ENCODE measurements at regions not wholly inside any gene's neighbourhood (a gene's known extent, or its start where the extent isn't known, plus 50 kb on each side); places are given as distances from the start of the nearest gene placed in this dataset.

DNA sequence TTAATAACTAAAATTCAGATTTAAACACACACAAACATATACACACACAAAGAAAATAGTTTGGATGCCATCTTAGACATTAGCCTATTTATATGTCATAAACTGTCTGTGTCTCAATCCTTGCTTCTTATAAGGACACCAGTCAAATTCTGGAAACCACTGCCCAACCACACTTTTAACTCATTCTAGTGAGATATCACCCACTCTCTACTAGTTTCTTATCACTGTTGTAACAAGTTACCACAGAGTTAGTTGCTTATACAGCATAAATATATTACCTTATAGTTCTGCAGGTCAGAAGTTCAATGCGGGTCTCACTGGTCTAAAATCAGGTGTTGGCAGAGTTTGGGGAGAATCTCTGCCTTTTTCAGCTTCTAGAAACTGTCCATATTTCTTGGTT is 239.1 kb downstream of the MTX2 start:
- DNase-seq: no peak

GRCh38 chr2:176508984-176509740 is 239.9 kb downstream of the MTX2 start:
- no peak for DNase-seq

- DNase-seq: no peak
These were observed 245.0 kb downstream of the MTX2 start for GRCh38 chr2:176514276-176514675.

DNA sequence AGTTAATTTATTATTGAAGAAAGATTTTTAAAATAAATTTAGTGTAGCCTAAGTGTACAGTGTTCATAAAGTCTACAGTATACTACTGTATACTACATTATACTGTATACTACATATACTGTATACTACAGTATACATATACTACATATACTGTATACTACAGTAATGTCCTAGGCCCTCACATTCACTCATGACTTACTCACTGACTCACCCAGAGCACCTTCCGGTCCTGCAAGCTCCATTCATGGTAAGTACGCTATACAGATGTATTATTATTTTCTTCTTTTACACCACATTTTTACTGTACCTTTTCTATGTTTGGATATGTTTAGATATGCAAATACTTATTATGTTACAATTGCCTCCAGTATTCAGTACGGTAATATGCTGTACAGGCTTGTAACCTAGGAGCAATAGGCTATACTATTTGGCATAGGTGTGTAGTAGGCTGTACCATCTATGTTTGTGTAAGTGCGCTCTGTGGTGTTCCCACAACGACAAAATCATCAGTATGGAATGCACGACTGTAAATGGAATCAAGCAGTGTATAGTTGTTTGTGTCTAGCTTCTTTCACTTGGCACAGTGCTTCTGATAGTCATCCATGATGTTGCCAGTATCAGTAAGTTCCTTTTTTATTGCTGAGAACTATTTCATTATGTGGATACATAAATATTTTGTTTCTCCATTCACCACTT is 245.7 kb downstream of the MTX2 start:
- no peak for DNase-seq

GRCh38 chr2:176516051-176516602 is 246.9 kb downstream of the MTX2 start:
- DNase-seq: no peak

DNA sequence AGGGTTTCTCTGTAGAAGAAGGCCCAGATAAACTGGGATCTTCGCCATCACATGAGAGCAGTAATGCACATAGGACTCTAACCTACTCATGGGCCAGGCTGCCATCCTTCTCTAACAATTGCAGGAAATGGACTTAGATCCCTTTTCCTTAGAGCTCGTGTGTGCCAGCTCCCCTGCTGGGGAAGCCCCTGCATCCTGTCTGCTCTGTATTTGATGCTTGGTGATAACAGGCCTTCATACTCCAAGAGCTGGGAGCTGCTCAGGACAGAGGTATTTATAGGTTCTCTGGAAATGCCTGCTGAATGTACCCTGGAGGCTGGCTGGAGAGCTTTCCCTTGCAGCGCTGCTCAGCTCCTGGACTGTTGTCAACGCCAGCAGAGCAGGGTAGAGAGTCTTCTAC is 249.6 kb downstream of the MTX2 start:
- DNase-seq: no peak

- DNase-seq: no peak
These were observed 252.8 kb downstream of the MTX2 start for GRCh38 chr2:176521878-176522670.

GRCh38 chr2:176525086-176525485 is 255.8 kb downstream of the MTX2 start:
- no peak for DNase-seq

- no peak for DNase-seq
These were observed 258.0 kb downstream of the MTX2 start for GRCh38 chr2:176526995-176527901.

- no peak for DNase-seq
These were observed 262.4 kb downstream of the MTX2 start for GRCh38 chr2:176531608-176532007.

- DNase-seq: no peak
These were observed 264.4 kb downstream of the MTX2 start for GRCh38 chr2:176533505-176534193.

DNA sequence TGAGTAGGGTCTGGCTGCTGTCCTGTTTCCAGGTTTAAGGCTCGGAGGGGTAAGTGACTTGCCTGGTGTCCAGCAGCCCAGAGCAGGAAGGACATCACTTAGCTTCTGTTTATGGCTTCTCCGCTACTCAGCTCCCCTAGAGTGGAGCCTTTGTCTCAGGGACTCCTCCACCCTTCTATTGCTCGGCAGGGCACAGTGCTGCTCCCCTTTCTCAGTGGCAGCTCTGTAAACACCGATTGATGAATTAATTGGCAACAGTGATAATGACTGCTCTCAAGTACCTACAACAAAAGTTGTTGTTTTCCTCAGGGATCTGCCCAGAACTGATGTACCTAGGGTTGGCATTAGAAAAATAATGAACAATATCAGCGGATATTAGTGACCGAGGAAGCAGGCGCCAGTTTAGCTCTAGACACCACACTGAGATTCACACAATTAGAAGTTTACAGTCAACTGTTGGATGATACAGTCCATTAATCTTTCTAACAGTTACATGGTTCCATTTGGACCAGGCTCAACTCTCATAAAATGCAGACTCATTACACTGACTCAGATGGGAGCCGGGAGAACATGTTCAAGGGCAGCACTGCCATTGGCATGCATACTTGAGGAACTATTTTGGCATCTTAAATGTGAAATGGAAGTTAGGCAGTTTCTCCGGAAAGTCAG is 265.7 kb downstream of the MTX2 start:
- no peak for DNase-seq

DNA sequence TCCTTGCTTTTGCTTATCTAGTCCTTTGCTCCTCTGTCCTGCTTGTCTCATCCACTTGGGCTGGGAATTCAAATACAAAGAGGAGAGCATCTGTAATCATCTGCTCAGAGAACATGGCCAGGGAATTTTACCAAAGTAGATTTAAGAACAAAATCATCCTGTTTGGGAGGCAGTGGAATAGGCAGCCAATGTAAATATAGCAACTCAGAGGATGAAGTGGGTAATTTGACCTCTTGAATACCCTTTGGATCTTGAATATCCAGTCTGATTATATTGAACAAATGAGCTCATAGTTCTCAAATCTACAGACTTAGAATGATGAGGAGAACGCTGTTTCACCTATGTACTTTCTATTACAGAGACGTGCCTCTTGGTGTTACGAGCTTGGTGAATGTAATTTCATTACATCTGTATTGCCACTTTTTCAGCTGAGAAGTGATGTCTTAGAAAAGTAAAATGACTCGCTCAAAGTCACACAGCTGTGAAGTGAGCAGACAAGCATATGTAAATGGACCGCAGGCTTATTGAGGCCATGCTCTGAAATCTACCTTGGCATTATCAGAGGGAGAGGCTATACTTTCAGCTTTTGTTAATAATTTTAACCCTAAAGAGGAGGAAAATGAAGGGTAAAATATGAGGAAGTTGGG is 266.3 kb downstream of the MTX2 start:
- no peak for DNase-seq

GRCh38 chr2:176536439-176537133 is 267.3 kb downstream of the MTX2 start:
- DNase-seq: no peak

GRCh38 chr2:176537932-176538331 is 268.7 kb downstream of the MTX2 start:
- DNase-seq: no peak

DNA sequence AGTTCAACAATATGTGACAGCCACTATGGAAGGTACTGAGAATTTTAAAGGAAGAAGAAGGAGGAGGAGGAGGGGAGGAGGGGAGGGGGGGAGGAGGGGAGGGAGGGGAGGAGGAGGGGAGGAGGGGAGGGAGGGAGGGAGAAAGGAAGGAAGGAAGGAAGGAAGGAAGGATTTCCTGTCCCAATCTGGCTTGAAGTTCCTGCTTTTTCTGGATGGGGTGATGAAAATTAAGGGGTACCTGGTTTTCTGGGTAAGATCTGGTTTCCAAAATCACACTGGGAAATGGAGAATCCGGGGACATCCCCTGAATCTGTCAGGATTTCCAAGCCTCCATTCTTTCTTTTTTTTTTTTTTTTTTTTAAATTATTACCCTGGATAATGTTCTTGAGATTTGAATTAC is 271.8 kb downstream of the MTX2 start:
- no peak for DNase-seq

- DNase-seq: no peak
These were observed 273.2 kb downstream of the MTX2 start for GRCh38 chr2:176542476-176542875.

GRCh38 chr2:176544557-176544956 is 275.3 kb downstream of the MTX2 start:
- no peak for DNase-seq

DNA sequence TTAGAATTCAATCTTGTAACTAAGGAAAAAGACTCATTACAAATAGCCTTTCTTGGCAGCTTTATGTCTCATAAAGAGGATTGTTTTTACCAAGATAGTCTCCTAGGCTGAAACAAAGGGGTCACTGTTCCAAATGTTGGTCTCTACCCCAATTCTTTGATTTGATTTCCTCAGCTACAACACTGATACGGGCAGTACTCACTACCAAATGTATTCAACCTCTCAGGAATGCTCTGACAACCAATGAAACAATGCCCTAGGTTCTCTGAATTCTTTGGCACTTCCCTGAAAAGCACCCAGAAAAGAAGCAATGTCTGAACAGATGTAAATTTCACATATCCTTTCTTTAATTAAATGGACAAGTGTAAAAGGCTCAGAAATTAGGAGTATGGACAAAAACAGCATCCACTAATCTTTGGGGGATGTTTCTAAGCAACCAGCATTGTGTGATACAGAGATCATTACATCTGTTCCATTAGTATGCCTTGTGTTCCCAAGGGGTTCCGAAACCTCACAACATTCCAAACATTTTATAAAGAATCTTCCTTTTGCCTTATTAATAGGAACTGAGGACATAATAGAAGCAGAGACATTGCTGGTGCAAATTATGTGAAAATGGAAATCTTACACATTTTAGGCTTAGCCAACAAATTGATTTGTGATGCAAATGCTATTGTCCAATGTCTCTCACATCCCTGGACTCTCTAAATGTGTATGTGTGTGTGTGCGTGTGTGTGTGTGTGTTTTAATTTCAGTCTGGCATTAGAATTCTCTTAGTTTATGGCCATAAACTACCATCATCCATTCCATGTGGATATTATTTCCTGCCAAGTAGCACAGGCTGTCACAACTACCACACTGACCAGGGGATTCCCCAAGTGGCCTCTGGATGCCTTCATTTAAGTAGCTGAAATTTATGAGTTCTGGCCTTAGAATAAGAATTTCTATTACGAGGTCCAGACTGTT is 276.0 kb downstream of the MTX2 start:
- no peak for DNase-seq
